ENCODE measurements at regions not wholly inside any gene's neighbourhood (a gene's known extent, or its start where the extent isn't known, plus 50 kb on each side); places are given as distances from the start of the nearest gene placed in this dataset.

DNA sequence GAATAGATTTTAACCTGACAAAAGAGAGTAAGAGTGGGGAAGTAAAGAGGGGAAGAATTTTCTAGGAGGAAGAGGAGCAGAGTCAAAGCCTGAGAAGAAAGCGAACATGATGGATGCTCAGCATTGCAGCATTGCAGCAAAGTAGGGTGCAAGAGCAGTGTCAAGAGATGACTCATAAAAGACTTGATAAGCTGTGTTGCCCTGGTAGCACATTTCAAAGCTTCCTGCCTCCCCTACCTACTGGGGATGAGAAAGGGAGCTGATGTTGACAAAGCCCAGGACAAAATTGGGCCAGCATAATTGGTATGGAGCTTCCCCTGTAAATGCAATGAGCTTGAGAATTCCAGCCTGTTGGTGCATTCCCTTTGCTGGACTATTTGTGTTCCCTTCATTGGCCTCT, 121.6 kb upstream of the ST8SIA2 start:
- Mint-ChIP-seq H3K27me3 (ENCODE audit: low read depth) (peaks cover 6% of the 10 kb centered on the region), H3K36me3 (ENCODE audit: low read depth) (no peaks in the 10 kb centered on the region), H3K4me3 (no peak overlapping the region), H3K27ac (no peak overlapping the region), H3K4me1 (ENCODE audit: low read depth) (no peaks in the 10 kb centered on the region), H3K9me3 (no peaks in the 10 kb centered on the region)
- CTCF ChIA-PET: no interaction called here
- intact Hi-C loops (cut with micrococcal nuclease): no loop called here
- DNase-seq: no peak

DNA sequence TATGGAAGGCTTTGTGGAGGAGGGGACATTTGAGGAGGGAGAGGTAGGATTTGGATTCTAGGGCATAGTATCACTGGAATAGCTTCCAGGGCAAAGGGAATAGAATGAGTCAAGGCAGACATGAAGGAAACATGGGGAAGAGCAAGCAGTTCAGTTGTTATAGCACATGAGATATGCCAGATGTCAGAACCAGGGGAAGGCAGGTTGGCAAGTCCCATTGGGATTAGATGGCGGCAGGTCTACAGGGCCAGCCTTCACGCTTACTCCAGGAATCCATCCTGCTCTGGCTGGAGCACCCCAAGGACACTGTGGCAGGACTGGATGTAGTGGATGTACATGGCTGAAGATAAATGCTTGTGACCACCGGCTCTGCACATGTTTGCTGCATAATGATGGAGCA, 120.4 kb upstream of the ST8SIA2 start:
- Mint-ChIP-seq H3K4me1 (ENCODE audit: low read depth) (no peaks in the 10 kb centered on the region), H3K4me3 (no peak overlapping the region), H3K9me3 (no peaks in the 10 kb centered on the region), H3K27me3 (ENCODE audit: low read depth) (peaks cover 10% of the 10 kb centered on the region), H3K36me3 (ENCODE audit: low read depth) (no peaks in the 10 kb centered on the region), H3K27ac (no peak overlapping the region)
- CTCF ChIA-PET: no interaction called here
- DNase-seq: no peak
- intact Hi-C loops (cut with micrococcal nuclease): no loop called here

DNA sequence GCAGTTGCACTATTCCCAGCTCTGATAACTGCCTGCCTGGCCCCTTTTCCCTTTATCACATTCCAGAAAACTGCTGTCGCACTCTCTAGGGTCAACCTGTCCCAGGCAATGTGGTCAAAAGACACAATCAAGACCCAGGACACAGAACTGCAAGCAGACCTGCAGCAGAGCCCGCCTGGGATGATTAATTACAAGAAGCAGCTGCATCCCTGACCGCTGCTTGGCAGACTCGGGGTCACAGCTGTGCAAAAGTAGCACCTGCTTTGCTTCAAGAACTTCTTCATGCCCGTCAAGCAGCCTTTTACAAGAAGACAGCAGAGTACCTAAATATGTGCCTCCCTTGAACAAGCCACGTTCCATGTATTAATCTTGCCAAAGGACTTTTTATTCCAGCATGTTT, 120.0 kb upstream of the ST8SIA2 start:
- Mint-ChIP-seq H3K4me1 (ENCODE audit: low read depth) (no peaks in the 10 kb centered on the region), H3K27ac (no peak overlapping the region), H3K36me3 (ENCODE audit: low read depth) (no peaks in the 10 kb centered on the region), H3K9me3 (no peaks in the 10 kb centered on the region), H3K4me3 (no peak overlapping the region), H3K27me3 (ENCODE audit: low read depth) (peaks cover 10% of the 10 kb centered on the region)
- no peak for DNase-seq
- intact Hi-C loops (cut with micrococcal nuclease): no loop called here
- CTCF ChIA-PET: no interaction called here

DNA sequence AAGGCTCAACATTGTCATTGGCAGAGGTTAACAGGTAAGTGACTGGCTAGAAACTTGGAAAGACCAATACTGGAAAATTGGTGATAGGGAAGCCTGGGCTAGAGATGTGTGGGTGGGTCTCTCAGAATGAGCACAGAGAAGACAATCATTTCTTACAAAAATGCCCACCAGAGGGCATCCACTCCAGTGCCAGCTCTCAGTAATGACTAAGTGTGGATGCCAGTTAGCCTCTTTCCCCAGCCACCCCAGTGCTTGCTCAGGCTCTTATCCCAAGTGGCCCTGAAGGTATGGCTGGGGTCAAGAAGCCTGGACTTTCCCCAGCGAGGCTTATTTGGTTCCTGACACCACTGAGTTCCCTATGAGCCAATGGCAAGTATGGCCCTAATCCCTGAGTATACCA, 115.9 kb upstream of the ST8SIA2 start:
- intact Hi-C loops (cut with micrococcal nuclease): loop anchor here (2.0 kb wide), 2 partner anchors 181 to 437 kb away; no protein-coding TSS in a partner anchor
- Mint-ChIP-seq H3K27me3 (ENCODE audit: low read depth) (peaks cover 10% of the 10 kb centered on the region), H3K4me1 (ENCODE audit: low read depth) (no peaks in the 10 kb centered on the region), H3K36me3 (ENCODE audit: low read depth) (no peaks in the 10 kb centered on the region), H3K27ac (no peak overlapping the region), H3K4me3 (no peak overlapping the region), H3K9me3 (no peaks in the 10 kb centered on the region)
- peak; percentile 30 for DNase-seq
- CTCF ChIA-PET: no interaction called here

DNA sequence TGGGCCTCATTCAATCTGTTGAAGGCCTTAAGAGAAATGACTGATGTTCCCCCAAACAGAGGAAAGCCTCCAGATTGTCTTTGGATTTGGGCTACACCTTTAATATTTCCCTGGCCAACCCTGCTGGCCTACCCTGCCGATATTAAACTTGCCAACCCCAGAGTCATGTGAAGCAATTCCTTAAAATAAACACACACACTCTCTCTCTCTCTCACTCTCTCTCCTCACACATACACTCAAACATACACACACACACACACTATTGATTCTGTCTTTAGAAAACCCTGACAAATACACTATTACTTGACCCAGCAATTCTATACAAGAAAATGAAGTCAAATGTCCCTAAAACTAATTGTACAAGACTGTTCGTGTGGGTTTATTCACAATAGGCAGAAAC, 109.9 kb upstream of the ST8SIA2 start:
- Mint-ChIP-seq H3K4me1 (ENCODE audit: low read depth) (no peaks in the 10 kb centered on the region), H3K27ac (no peak overlapping the region), H3K9me3 (no peaks in the 10 kb centered on the region), H3K27me3 (ENCODE audit: low read depth) (peaks cover 3% of the 10 kb centered on the region), H3K36me3 (ENCODE audit: low read depth) (no peaks in the 10 kb centered on the region), H3K4me3 (no peak overlapping the region)
- CTCF ChIA-PET: no interaction called here
- DNase-seq: no peak
- intact Hi-C loops (cut with micrococcal nuclease): no loop called here

DNA sequence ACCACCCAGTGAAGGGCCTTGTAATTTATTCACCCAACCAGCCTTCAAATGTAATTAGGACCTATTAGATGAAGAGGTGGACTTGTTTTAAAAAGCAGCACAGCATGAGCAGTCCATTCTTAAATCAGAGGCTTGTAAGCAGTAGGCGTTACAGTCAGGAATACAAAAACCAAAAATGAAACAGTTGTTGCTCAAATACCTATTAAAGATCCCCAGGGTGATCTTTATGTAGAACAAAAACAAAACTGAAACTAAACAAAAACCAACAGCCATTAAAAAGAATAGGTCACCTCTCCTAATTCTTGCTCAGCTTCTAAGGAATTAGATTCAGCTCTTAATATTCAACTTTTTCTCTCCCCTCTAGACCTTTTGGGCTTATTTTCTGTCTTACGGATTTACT, 104.9 kb upstream of the ST8SIA2 start:
- no peak for DNase-seq
- Mint-ChIP-seq H3K27me3 (ENCODE audit: low read depth) (peaks cover 9% of the 10 kb centered on the region), H3K27ac (no peak overlapping the region), H3K4me1 (ENCODE audit: low read depth) (no peaks in the 10 kb centered on the region), H3K9me3 (no peaks in the 10 kb centered on the region), H3K4me3 (no peak overlapping the region), H3K36me3 (ENCODE audit: low read depth) (no peaks in the 10 kb centered on the region)
- CTCF ChIA-PET: no interaction called here
- intact Hi-C loops (cut with micrococcal nuclease): no loop called here

DNA sequence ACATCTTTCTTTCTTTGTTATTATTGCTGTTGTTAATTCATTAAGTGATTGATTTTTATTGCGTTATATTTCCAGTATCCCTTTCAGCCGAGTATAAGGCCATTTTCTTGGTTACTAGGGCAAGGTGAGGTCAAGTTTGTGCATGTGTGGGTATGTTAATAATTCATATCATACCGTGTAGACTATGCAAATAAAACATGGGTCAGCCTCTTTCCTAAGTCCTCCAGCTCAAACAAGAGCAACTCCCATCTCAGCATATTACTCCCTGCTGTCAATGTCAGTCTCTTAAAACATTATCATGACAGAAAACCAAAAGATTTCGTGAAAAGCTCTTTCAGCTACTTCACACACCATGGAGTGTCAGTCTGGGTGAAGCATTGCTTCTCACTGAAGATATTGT, 103.9 kb upstream of the ST8SIA2 start:
- Mint-ChIP-seq H3K4me1 (ENCODE audit: low read depth) (no peaks in the 10 kb centered on the region), H3K36me3 (ENCODE audit: low read depth) (no peaks in the 10 kb centered on the region), H3K9me3 (no peaks in the 10 kb centered on the region), H3K4me3 (no peak overlapping the region), H3K27ac (no peak overlapping the region), H3K27me3 (ENCODE audit: low read depth) (peaks cover 6% of the 10 kb centered on the region)
- CTCF ChIA-PET: no interaction called here
- no peak for DNase-seq
- intact Hi-C loops (cut with micrococcal nuclease): no loop called here

DNA sequence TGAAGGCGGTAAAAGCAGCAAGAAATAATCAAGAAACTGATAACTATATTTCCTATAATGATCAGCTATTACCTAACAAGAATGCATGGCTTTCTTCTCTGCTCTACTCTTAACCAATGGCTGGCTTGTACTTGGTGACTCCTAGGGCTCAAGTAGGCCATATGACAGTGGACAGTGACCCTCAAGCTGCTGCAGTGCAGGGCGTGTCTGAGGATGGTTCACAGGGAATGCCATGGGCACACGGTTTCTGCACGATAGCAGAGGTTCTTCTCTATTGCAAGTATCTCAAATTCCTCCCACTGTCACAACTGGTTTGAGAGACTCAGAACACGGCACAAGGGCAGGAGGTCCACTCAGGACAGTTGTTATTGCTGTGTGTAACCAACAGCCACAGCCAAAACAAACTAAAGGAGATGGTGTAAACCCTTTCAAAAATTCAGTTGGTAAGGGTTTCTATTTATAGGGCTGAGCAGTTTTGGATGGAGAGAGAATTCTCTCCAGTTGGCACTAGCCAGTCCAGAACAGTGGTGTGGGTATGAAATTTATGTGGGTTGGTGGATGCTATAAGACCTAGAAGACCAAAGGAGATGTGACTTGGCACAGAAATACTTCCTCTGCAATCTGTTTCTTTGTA, 103.2 kb upstream of the ST8SIA2 start:
- DNase-seq: no peak
- no peak overlapping the region for H3K4me3 Mint-ChIP-seq
- no peak overlapping the region for H3K27ac Mint-ChIP-seq
- CTCF ChIA-PET: no interaction called here
- no peaks in the 10 kb centered on the region for H3K9me3 Mint-ChIP-seq
- no peaks in the 10 kb centered on the region for H3K4me1 Mint-ChIP-seq (ENCODE audit: low read depth)
- no peaks in the 10 kb centered on the region for H3K36me3 Mint-ChIP-seq (ENCODE audit: low read depth)
- intact Hi-C loops (cut with micrococcal nuclease): no loop called here
- H3K27me3 Mint-ChIP-seq (ENCODE audit: low read depth): peaks cover 8% of the 10 kb centered on the region

DNA sequence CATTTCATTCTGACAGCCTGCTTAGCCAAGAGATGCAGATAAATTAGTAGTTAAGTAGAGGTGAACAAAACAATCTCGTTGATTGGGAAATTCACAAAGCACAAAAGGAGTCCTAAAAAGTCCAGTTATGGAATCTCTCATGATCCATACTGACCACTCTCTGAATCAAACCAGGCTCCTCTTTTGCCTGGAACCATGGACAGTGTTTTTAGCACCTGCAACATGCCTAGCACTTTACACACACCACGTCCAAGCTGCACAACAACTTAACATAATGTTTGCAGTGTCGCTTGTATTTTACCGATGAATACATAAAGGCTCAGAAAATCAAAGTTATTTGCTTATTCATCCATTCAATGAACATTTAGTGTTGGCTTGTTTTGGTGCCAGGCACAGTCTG, 101.8 kb upstream of the ST8SIA2 start:
- Mint-ChIP-seq H3K9me3 (no peaks in the 10 kb centered on the region), H3K27me3 (ENCODE audit: low read depth) (peaks cover 8% of the 10 kb centered on the region), H3K27ac (no peak overlapping the region), H3K4me1 (ENCODE audit: low read depth) (no peaks in the 10 kb centered on the region), H3K36me3 (ENCODE audit: low read depth) (no peaks in the 10 kb centered on the region), H3K4me3 (no peak overlapping the region)
- intact Hi-C loops (cut with micrococcal nuclease): no loop called here
- CTCF ChIA-PET: no interaction called here
- no peak for DNase-seq

DNA sequence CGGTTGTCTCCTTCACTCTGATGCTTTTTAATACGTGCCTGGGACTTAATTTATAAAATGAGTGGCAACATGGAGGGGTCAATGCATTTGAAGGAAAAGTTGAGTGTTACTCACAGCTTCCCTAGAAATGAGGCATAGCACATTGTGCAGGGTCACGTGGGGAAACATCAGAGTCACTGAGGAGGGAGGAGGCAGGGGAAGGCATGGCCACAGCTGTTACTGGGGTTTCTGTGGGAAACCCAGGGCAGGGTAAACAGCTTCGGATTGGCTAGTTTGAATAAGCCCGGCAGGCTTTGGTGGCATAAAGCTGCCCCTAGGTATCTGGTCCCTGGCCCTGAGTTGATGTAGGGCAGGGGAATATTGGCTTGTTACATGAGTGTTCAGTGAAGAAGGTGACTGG, 98.9 kb upstream of the ST8SIA2 start:
- peaks cover 8% of the 10 kb centered on the region for H3K27me3 Mint-ChIP-seq (ENCODE audit: low read depth)
- H3K36me3 Mint-ChIP-seq (ENCODE audit: low read depth): no peaks in the 10 kb centered on the region
- no peak overlapping the region for H3K4me3 Mint-ChIP-seq
- intact Hi-C loops (cut with micrococcal nuclease): no loop called here
- peaks cover 2% of the 10 kb centered on the region for H3K9me3 Mint-ChIP-seq
- no peak overlapping the region for H3K27ac Mint-ChIP-seq
- DNase-seq: no peak
- CTCF ChIA-PET: no interaction called here
- H3K4me1 Mint-ChIP-seq (ENCODE audit: low read depth): no peaks in the 10 kb centered on the region

DNA sequence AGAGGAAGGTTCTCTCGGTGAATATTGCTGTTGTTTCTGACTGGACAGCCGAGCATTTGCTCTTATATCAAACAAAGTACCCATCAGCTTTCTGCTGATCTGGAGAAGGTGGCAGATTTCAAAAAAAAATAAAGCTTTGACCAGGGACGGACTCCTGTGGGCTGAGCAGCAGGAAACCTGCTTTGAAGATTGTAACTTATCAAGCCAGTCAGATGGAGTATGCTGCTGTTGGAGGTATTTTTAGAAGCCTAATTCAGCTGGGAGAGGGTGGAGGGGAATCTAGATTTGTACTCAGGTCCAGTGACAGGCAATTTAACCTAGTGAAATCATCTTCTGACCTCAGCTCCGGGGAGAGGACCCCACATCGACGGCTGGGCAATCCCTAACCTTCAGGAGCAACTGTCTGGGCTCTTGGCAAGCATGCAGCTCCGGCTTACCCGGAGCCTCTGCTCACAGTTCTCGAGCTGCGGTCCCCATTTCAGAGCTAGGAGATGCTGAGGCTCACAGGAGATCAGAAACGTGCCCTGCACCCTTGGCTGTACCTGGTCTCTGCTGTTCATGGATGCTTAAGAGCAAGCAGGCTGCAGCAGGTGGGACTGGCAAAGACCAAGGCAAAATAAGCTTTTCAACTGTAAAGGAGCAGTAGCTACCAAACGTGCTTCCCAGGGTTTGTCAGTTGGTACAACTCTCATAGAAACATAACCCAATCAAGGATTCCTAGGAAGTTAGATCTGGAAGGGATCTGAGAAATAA, 89.3 kb upstream of the ST8SIA2 start:
- DNase-seq: no peak
- Mint-ChIP-seq H3K27me3 (ENCODE audit: low read depth) (peaks cover 29% of the 10 kb centered on the region), H3K9me3 (peaks cover 10% of the 10 kb centered on the region), H3K4me3 (no peak overlapping the region), H3K36me3 (ENCODE audit: low read depth) (no peaks in the 10 kb centered on the region), H3K27ac (no peak overlapping the region), H3K4me1 (ENCODE audit: low read depth) (no peaks in the 10 kb centered on the region)
- intact Hi-C loops (cut with micrococcal nuclease): no loop called here
- CTCF ChIA-PET: no interaction called here

DNA sequence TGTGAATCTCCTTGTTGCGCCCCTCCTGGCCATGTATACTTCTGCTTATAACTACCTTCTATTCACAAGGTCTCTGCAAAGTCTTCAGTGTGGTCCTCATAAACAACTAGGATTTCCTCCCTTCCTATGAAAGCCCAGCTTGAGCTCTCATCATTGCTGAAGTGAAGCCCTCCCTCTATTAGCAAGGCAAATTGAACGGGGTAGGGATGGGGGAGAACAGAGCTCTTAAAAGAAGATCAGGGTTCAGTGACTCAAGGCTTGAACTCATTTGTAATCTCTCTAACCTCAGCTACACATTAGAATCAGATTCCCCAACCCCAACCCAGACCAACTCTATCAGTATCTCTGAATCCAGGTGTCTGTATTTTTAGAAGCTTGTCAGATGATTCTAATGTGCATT, 88.3 kb upstream of the ST8SIA2 start:
- no peak for DNase-seq
- no peak overlapping the region for H3K4me3 Mint-ChIP-seq
- no peaks in the 10 kb centered on the region for H3K36me3 Mint-ChIP-seq (ENCODE audit: low read depth)
- CTCF ChIA-PET: no interaction called here
- intact Hi-C loops (cut with micrococcal nuclease): no loop called here
- peaks cover 10% of the 10 kb centered on the region for H3K9me3 Mint-ChIP-seq
- H3K4me1 Mint-ChIP-seq (ENCODE audit: low read depth): no peaks in the 10 kb centered on the region
- H3K27me3 Mint-ChIP-seq (ENCODE audit: low read depth): peaks cover 29% of the 10 kb centered on the region
- no peak overlapping the region for H3K27ac Mint-ChIP-seq

DNA sequence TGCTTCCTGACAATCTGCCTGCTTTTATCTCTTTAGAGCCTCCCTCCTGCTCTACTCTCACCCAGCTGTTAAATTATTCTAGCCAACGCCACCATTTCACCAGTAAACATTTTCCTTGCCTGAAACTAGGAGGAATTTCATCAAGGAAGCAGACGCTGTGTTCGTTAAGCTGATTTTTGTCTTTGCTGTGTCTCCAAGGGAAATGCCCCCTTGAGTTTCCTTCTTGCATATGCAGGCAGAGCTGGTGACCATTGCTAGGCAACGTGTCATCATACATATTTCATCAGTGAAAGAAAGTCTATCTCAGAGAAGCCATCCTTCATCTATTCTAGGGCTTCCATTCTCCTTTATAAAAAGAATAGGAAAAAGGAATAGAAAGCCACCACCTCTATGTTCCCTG, 87.0 kb upstream of the ST8SIA2 start:
- no peak for DNase-seq
- Mint-ChIP-seq H3K9me3 (peaks cover 7% of the 10 kb centered on the region), H3K4me1 (ENCODE audit: low read depth) (no peaks in the 10 kb centered on the region), H3K36me3 (ENCODE audit: low read depth) (no peaks in the 10 kb centered on the region), H3K27ac (no peak overlapping the region), H3K4me3 (no peak overlapping the region), H3K27me3 (ENCODE audit: low read depth) (peaks cover 27% of the 10 kb centered on the region)
- CTCF ChIA-PET: no interaction called here
- intact Hi-C loops (cut with micrococcal nuclease): no loop called here

Data from activated naive CD4-positive, alpha-beta T cell treated with anti-CD3 and anti-CD28 coated beads for 36 hours (primary cell).